ENCODE measurements at regions not wholly inside any gene's neighbourhood (a gene's known extent, or its start where the extent isn't known, plus 50 kb on each side); places are given as distances from the start of the nearest gene placed in this dataset.

DNA sequence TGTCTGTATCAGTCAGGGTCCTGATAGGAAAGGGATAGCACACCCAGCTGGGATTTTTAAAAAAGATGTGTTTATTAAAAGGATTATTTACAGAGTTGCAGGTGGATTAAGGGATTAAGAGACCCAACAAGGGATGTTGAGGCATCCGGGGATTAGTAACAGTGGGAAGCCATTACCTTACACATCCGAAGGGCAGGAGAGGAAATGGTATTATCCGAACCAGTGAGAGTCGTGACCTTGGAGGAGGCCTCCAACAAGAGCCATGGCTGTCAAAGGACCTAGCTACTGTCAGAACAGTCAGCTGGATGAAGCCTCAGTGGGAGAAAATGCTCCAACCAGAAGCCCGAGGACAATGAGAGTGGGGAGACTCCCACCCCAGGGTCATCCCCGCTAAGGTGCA, 146.3 kb upstream of the KRAS start:
- TF ChIP-seq, protein P1, sequence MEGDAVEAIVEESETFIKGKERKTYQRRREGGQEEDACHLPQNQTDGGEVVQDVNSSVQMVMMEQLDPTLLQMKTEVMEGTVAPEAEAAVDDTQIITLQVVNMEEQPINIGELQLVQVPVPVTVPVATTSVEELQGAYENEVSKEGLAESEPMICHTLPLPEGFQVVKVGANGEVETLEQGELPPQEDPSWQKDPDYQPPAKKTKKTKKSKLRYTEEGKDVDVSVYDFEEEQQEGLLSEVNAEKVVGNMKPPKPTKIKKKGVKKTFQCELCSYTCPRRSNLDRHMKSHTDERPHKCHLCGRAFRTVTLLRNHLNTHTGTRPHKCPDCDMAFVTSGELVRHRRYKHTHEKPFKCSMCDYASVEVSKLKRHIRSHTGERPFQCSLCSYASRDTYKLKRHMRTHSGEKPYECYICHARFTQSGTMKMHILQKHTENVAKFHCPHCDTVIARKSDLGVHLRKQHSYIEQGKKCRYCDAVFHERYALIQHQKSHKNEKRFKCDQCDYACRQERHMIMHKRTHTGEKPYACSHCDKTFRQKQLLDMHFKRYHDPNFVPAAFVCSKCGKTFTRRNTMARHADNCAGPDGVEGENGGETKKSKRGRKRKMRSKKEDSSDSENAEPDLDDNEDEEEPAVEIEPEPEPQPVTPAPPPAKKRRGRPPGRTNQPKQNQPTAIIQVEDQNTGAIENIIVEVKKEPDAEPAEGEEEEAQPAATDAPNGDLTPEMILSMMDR (IDR thresholded peaks at IDR 0.05 in 4 of 5, conservative IDR thresholded peaks at IDR 0.05 in 1 of 5): no peak
- no peak for TF ChIP-seq POLR2A (IDR thresholded peaks at IDR 0.05)

Data from gastrocnemius medialis (tissue), 4 donors.